Calu3 (cell line): ENCODE measurements at regions not wholly inside any gene's neighbourhood (a gene's known extent, or its start where the extent isn't known, plus 50 kb on each side); places are given as distances from the start of the nearest gene placed in this dataset. TPM values are rescaled to one million over a fixed set of nuclear protein-coding genes. Genes with fewer than 3 reads are reported as not detected.

ENCODE experiments used
- BruUV-seq: library from RNA; stranded (reverse); fragments of 400-500 nt; replicated peaks from 2 replicates; lab custom pipeline; 2021; lab: Mats Ljungman, UMichigan
- CTCF ChIA-PET: fragments of 300-600 bp; sonication (Branson Sonifier 250); formaldehyde crosslinking; loops from one replicate; lab custom pipeline; 2022; ENCODE audit warnings: antibody characterized with exemption; lab: Charles Lee
- DNase-seq: peaks from one replicate; pipeline ENCODE4 v3.0.0; 2022
- H3K27ac Mint-ChIP-seq: one replicate; pipeline ENCODE4 v1.8.0; 2022; ENCODE audit warnings: mixed read lengths; ENCODE audit not compliant: unreplicated experiment
- H3K27me3 Mint-ChIP-seq: one replicate; pipeline ENCODE4 v1.8.0; 2022; ENCODE audit warnings: mixed read lengths; ENCODE audit not compliant: unreplicated experiment
- H3K36me3 Mint-ChIP-seq: one replicate; pipeline ENCODE4 v1.8.0; 2022; ENCODE audit warnings: mild to moderate bottlenecking, moderate library complexity, mixed read lengths; ENCODE audit not compliant: insufficient read depth, unreplicated experiment
- H3K4me1 Mint-ChIP-seq: one replicate; pipeline ENCODE4 v1.8.0; 2022; ENCODE audit warnings: mild to moderate bottlenecking, low read depth, mixed read lengths; ENCODE audit not compliant: unreplicated experiment
- H3K4me3 Mint-ChIP-seq: one replicate; pipeline ENCODE4 v1.8.0; 2022; ENCODE audit warnings: mild to moderate bottlenecking, low read depth, moderate library complexity, mixed read lengths; ENCODE audit not compliant: unreplicated experiment
- H3K9me3 Mint-ChIP-seq: one replicate; pipeline ENCODE4 v1.8.0; 2022; ENCODE audit warnings: low read depth, mixed read lengths; ENCODE audit not compliant: unreplicated experiment
- intact Hi-C: fragments of 100-400 bp; cut with micrococcal nuclease; formaldehyde crosslinking; loops from one replicate; pipeline ENCODE4 v1.10.0; 2022; ENCODE audit not compliant: unreplicated experiment
- microRNA-seq: library from miRNA; unstranded; fragments of <30 nt; microRNA quantifications from one replicate; pipeline ENCODE4 v1.2.0, GENCODE V29; 2022
- TF ChIP-seq, protein P1 (sequence below): fragments of 200-600 bp; IDR thresholded peaks from one replicate; pipeline ENCODE4 v1.8.0; 2022; ENCODE audit warnings: antibody characterized with exemption; ENCODE audit not compliant: unreplicated experiment

DNA sequence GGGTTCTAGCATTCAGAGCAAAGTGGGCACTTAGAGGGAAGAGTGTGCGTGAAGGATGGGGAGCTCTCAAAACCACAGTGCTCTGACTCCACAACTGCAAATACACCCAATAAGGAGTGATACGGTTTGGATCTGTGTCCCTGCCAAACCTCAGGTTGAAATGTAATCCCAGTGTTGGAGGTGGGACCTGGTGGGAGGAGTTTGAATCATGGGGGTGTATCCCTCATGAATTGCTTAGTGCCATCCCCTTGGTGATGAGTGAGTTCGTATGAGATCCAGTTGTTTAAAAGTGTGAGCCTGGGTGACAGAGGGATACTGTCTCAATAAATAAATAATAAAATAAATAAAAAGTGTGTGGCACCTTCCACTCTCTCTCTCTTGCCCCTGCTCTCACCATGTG lies 50.3 kb upstream of the CCDC85A start:
- TF ChIP-seq, protein P1, sequence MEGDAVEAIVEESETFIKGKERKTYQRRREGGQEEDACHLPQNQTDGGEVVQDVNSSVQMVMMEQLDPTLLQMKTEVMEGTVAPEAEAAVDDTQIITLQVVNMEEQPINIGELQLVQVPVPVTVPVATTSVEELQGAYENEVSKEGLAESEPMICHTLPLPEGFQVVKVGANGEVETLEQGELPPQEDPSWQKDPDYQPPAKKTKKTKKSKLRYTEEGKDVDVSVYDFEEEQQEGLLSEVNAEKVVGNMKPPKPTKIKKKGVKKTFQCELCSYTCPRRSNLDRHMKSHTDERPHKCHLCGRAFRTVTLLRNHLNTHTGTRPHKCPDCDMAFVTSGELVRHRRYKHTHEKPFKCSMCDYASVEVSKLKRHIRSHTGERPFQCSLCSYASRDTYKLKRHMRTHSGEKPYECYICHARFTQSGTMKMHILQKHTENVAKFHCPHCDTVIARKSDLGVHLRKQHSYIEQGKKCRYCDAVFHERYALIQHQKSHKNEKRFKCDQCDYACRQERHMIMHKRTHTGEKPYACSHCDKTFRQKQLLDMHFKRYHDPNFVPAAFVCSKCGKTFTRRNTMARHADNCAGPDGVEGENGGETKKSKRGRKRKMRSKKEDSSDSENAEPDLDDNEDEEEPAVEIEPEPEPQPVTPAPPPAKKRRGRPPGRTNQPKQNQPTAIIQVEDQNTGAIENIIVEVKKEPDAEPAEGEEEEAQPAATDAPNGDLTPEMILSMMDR: no peak
- CTCF ChIA-PET: interaction anchor here (0.7 kb wide), 1 partner anchor 1224 kb away, joined by 4 read pairs; no protein-coding TSS in a partner anchor
- H3K36me3 Mint-ChIP-seq: no peaks in the 10 kb centered on the region
- BruUV-seq: no TSS peak
- no peaks in the 10 kb centered on the region for H3K27me3 Mint-ChIP-seq
- DNase-seq: no peak
- H3K27ac Mint-ChIP-seq: no peak overlapping the region
- H3K9me3 Mint-ChIP-seq: no peaks in the 10 kb centered on the region
- intact Hi-C loops: loop anchor here (2.0 to 10.0 kb wide), 3 partner anchors 119 to 415 kb away; no protein-coding TSS in a partner anchor
- H3K4me3 Mint-ChIP-seq: no peak overlapping the region
- peaks cover 8% of the 10 kb centered on the region for H3K4me1 Mint-ChIP-seq

DNA sequence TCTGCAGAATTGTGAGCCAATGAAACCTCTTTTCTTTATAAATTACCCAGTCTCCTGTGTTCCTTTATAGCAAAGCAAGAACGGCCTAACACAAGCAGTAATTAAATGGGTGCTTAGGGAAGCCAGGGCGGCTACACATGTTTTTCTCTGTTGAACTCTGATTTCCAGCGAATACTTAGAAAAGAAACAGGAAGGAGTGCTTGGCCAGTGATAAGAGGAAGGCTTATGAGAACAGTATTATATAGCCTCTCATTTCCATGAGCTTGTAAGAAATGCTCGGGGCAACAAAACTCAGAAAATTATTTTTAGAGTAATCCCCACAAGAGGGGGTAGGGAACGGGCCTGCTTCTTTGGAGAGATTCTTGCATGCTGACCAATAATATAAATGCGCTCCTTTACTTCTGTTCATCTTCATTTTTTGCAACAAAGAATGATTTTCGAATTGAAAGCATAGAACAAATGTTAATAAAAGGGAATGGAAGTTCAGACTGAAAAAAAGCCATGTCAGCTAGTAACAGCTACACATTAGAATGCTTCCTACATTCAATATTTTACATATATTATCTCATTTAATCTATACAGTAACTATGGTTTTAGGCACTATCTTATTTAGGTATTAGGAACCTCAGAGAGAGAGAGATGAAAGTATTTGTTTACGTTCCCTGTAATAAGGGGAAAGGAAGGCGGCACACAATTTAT lies 49.7 kb upstream of the CCDC85A start:
- no peaks in the 10 kb centered on the region for H3K9me3 Mint-ChIP-seq
- H3K4me3 Mint-ChIP-seq: no peak overlapping the region
- TF ChIP-seq, protein P1: no peak
- no peak for DNase-seq
- no peaks in the 10 kb centered on the region for H3K36me3 Mint-ChIP-seq
- intact Hi-C loops: loop anchor here (2.0 to 10.0 kb wide), 3 partner anchors 119 to 415 kb away; no protein-coding TSS in a partner anchor
- BruUV-seq: no TSS peak
- CTCF ChIA-PET: no interaction called here
- no peak overlapping the region for H3K27ac Mint-ChIP-seq
- peaks cover 8% of the 10 kb centered on the region for H3K4me1 Mint-ChIP-seq
- no peaks in the 10 kb centered on the region for H3K27me3 Mint-ChIP-seq

Small RNA genes lying in the stretch of these regions (microRNA-seq; reads per million reads assigned to microRNA genes)
- gene MIR216A (not detected), gene MIR216B (not detected), gene MIR217 (not detected)
